HCT116 (cell line): ENCODE measurements at regions not wholly inside any gene's neighbourhood (a gene's known extent, or its start where the extent isn't known, plus 50 kb on each side); places are given as distances from the start of the nearest gene placed in this dataset.

Source experiments
- EZH2 ChIP-seq: fragments of 200-600 bp; sonication (generic); IDR thresholded peaks from 2 replicates; pipeline ENCODE4 v1.6.1; 2017; ENCODE audit warnings: antibody characterized with exemption, mixed run types
- JUND ChIP-seq: IDR thresholded peaks from 2 replicates; pipeline ENCODE4 v1.6.1; 2012
- POLR2A ChIP-seq: IDR thresholded peaks from 2 replicates; pipeline ENCODE4 v1.7.0; 2011; ENCODE audit warnings: borderline replicate concordance; ENCODE audit not compliant: insufficient read depth, insufficient read length; ENCODE audit errors: extremely low read depth
- POLR2AphosphoS5 ChIP-seq: IDR thresholded peaks from 2 replicates; pipeline ENCODE4 v1.6.1; 2011; ENCODE audit warnings: mild to moderate bottlenecking, low read depth, low read length, moderate library complexity
- SIN3A ChIP-seq: IDR thresholded peaks from 2 replicates; pipeline ENCODE4 v1.6.1; 2012; ENCODE audit warnings: low read depth
- TCF7L2 ChIP-seq: IDR thresholded peaks from 2 replicates; pipeline ENCODE4 v1.7.0; 2011; ENCODE audit warnings: borderline replicate concordance, inconsistent platforms; ENCODE audit not compliant: insufficient read depth, insufficient read length; ENCODE audit errors: extremely low read depth
- YY1 ChIP-seq: IDR thresholded peaks from 2 replicates; pipeline ENCODE4 v1.6.1; 2011; ENCODE audit warnings: low read length, low read depth, moderate library complexity, mild to moderate bottlenecking; ENCODE audit not compliant: insufficient replicate concordance; ENCODE audit errors: extremely low read depth
- ZFX ChIP-seq: fragments of 450-650 bp; IDR thresholded peaks from 2 replicates; pipeline ENCODE4 v1.6.1; 2017
- TF ChIP-seq, protein P1 (sequence below), 3 experiments: fragments of 200-600 bp in 1 of 3; sonication (generic) in 1 of 3; IDR thresholded peaks in 2 of 3; conservative IDR thresholded peaks in 1 of 3; 2 replicates each; pipeline ENCODE4 v1.5.1; 2012 to 2017; ENCODE audit warnings: low read depth in 2 of 3, low read length in 2 of 3, antibody characterized with exemption in 1 of 3, borderline replicate concordance in 1 of 3, control low read depth in 1 of 3, mild to moderate bottlenecking in 1 of 3, mixed read lengths in 1 of 3, mixed run types in 1 of 3, moderate library complexity in 1 of 3; ENCODE audit not compliant: insufficient read depth in 1 of 3
- TF ChIP-seq, protein P2 (sequence below): IDR thresholded peaks from 2 replicates; pipeline ENCODE4 v1.6.1; 2012
- TF ChIP-seq, protein P3 (sequence below): IDR thresholded peaks from 2 replicates; pipeline ENCODE4 v1.6.1; 2012

DNA sequence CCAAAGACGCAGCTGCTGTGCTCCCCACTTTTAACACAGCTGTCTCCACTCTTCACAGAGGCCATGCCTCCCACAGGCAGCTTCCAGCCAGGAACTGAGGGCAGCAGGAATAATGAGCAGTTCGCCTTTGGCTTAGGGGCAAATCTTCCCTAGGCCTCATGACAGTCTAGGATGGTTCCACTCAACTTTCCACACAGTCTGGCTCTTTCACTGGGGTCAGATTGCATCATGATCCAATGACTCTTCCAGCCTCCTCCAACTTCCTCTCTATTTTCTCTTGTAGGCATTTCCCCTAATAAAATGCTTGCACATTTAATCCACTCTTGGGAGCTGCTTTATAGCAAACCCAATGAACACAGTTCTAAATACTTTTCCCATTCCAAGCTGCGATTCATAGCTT lies 271.6 kb upstream of the ATP2B1 start:
- TF ChIP-seq TCF7L2, result no peak
- no peak for TF ChIP-seq POLR2A
- TF ChIP-seq YY1, result no peak
- TF ChIP-seq, protein P1, sequence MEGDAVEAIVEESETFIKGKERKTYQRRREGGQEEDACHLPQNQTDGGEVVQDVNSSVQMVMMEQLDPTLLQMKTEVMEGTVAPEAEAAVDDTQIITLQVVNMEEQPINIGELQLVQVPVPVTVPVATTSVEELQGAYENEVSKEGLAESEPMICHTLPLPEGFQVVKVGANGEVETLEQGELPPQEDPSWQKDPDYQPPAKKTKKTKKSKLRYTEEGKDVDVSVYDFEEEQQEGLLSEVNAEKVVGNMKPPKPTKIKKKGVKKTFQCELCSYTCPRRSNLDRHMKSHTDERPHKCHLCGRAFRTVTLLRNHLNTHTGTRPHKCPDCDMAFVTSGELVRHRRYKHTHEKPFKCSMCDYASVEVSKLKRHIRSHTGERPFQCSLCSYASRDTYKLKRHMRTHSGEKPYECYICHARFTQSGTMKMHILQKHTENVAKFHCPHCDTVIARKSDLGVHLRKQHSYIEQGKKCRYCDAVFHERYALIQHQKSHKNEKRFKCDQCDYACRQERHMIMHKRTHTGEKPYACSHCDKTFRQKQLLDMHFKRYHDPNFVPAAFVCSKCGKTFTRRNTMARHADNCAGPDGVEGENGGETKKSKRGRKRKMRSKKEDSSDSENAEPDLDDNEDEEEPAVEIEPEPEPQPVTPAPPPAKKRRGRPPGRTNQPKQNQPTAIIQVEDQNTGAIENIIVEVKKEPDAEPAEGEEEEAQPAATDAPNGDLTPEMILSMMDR (IDR thresholded peaks at IDR 0.05 in 2 of 3, conservative IDR thresholded peaks at IDR 0.05 in 1 of 3; ENCODE audit: borderline replicate concordance in 1 of 3, insufficient read depth in 1 of 3, low read depth in 2 of 3, low read length in 2 of 3), result no peak
- TF ChIP-seq, protein P2, sequence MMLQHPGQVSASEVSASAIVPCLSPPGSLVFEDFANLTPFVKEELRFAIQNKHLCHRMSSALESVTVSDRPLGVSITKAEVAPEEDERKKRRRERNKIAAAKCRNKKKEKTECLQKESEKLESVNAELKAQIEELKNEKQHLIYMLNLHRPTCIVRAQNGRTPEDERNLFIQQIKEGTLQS, result no peak
- TF ChIP-seq EZH2, result no peak
- no peak for TF ChIP-seq POLR2AphosphoS5
- TF ChIP-seq SIN3A, result no peak
- no peak for TF ChIP-seq JUND
- TF ChIP-seq, protein P3, sequence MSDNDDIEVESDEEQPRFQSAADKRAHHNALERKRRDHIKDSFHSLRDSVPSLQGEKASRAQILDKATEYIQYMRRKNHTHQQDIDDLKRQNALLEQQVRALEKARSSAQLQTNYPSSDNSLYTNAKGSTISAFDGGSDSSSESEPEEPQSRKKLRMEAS, result no peak
- no peak for TF ChIP-seq ZFX
